OCI-LY7 (cell line): ENCODE measurements at regions not wholly inside any gene's neighbourhood (a gene's known extent, or its start where the extent isn't known, plus 50 kb on each side); places are given as distances from the start of the nearest gene placed in this dataset.
"Not testable (repeated sequence)": the region's sequence is repeated elsewhere in the genome, so short reads cannot be mapped to it uniquely, and the experiment has no call there.

ENCODE experiments used
- BruUV-seq: library from RNA; stranded (reverse); fragments of 400-500 nt; replicated peaks from 2 replicates; lab custom pipeline; 2021; lab: Mats Ljungman, UMichigan
- CTCF ChIA-PET: fragments of 300-600 bp; sonication (Branson Sonifier 250); formaldehyde crosslinking; loops from one replicate; lab custom pipeline; 2022; ENCODE audit warnings: antibody characterized with exemption; ENCODE audit not compliant: unreplicated experiment; lab: Charles Lee
- POLR2A ChIA-PET: fragments of 300-600 bp; sonication (Branson Sonifier 250); formaldehyde crosslinking; loops from one replicate; lab custom pipeline; 2022; ENCODE audit warnings: antibody characterized with exemption; lab: Charles Lee
- DNase-seq: peaks from one replicate; pipeline ENCODE4 v3.0.0-alpha.2; 2015; ENCODE audit warnings: low spot score
- H2AFZ ChIP-seq: fragments of 200-600 bp; sonication (generic), shearing (Covaris generic); 2 replicates; pipeline ENCODE4 v1.6.1; 2014; ENCODE audit warnings: mild to moderate bottlenecking, antibody characterized with exemption, low read length, moderate library complexity
- H3K27ac ChIP-seq: fragments of 200-600 bp; sonication (generic); 2 replicates; pipeline ENCODE4 v1.5.1; 2014; ENCODE audit warnings: mixed run types, low read depth, mild to moderate bottlenecking, moderate library complexity, low read length, inconsistent platforms; ENCODE audit not compliant: poor library complexity, severe bottlenecking
- H3K36me3 ChIP-seq: fragments of 200-600 bp; sonication (generic); 2 replicates; pipeline ENCODE4 v1.6.1; 2014; ENCODE audit warnings: mild to moderate bottlenecking, antibody characterized with exemption, low read length, moderate library complexity, mixed read lengths; ENCODE audit not compliant: insufficient read depth
- H3K4me1 ChIP-seq: fragments of 200-600 bp; sonication (generic); 2 replicates; pipeline ENCODE4 v1.5.1; 2014; ENCODE audit warnings: mild to moderate bottlenecking, low read length; ENCODE audit not compliant: insufficient read depth, poor library complexity, severe bottlenecking
- H3K4me2 ChIP-seq: fragments of 200-600 bp; sonication (generic); 2 replicates; pipeline ENCODE4 v1.6.1; 2014; ENCODE audit warnings: mild to moderate bottlenecking, low read length
- H3K4me3 ChIP-seq: fragments of 200-600 bp; sonication (generic); 2 replicates; pipeline ENCODE4 v1.5.1; 2014; ENCODE audit warnings: mild to moderate bottlenecking, low read depth, low read length; ENCODE audit not compliant: poor library complexity, severe bottlenecking
- H3K79me2 ChIP-seq: fragments of 200-600 bp; sonication (generic); 2 replicates; pipeline ENCODE4 v1.6.1; 2016; ENCODE audit warnings: low read depth, mild to moderate bottlenecking, low read length, moderate library complexity, mixed read lengths; ENCODE audit not compliant: insufficient read depth
- H3K9me2 ChIP-seq: fragments of 200-600 bp; sonication (generic); 2 replicates; pipeline ENCODE4 v1.6.1; 2016; ENCODE audit warnings: mild to moderate bottlenecking, low read length, mixed read lengths; ENCODE audit not compliant: insufficient read depth
- H3K9me3 ChIP-seq: fragments of 200-600 bp; sonication (generic); 2 replicates; pipeline ENCODE4 v1.6.1; 2014; ENCODE audit warnings: mild to moderate bottlenecking, mixed run types, low read length, mixed read lengths
- H4K20me1 ChIP-seq: fragments of 200-600 bp; sonication (generic); 2 replicates; pipeline ENCODE4 v1.6.1; 2014; ENCODE audit warnings: mild to moderate bottlenecking, antibody characterized with exemption, low read length, moderate library complexity, mixed read lengths; ENCODE audit not compliant: insufficient read depth
- CTCF ChIP-seq: fragments of 200-600 bp; sonication (generic); conservative IDR thresholded peaks from 2 replicates; pipeline ENCODE4 v1.5.1; 2014; ENCODE audit warnings: mild to moderate bottlenecking, antibody characterized with exemption, low read length, moderate library complexity, mixed read lengths
- EZH2phosphoT487 ChIP-seq: fragments of 200-600 bp; sonication (generic); IDR thresholded peaks from 2 replicates; pipeline ENCODE4 v1.6.1; 2018; ENCODE audit warnings: low read depth, borderline replicate concordance, mild to moderate bottlenecking, mixed run types, antibody characterized with exemption, low read length, moderate library complexity, mixed read lengths
- intact Hi-C: fragments of 100-400 bp; cut with micrococcal nuclease; formaldehyde crosslinking; loops from one replicate; pipeline ENCODE4 v1.10.0; 2022; ENCODE audit not compliant: unreplicated experiment

GRCh38 chr12:111261911-111262676 lies 106.8 kb downstream of the PHETA1 start:
- Histone ChIP-seq H3K4me2 (no peak overlapping the region), H3K9me2 (no peaks in the 10 kb centered on the region), H3K36me3 (no peaks in the 10 kb centered on the region), H2AFZ (no peak overlapping the region), H4K20me1 (no peaks in the 10 kb centered on the region), H3K79me2 (no peaks in the 10 kb centered on the region), H3K27ac (no peak overlapping the region), H3K4me1 (no peaks in the 10 kb centered on the region), H3K9me3 (no peaks in the 10 kb centered on the region), H3K4me3 (no peak overlapping the region)
- BruUV-seq: no TSS peak
- POLR2A ChIA-PET: interaction anchor here (0.6 kb wide), 2 partner anchors 218 to 253 kb away, joined by 3 read pairs; no protein-coding TSS in a partner anchor
- CTCF ChIA-PET: no interaction called here
- intact Hi-C loops: no loop called here
- TF ChIP-seq EZH2phosphoT487: no peak
- TF ChIP-seq CTCF: no peak
- no peak for DNase-seq

GRCh38 chr12:111260732-111261131 lies 108.2 kb downstream of the PHETA1 start:
- no peak for DNase-seq
- CTCF ChIA-PET: no interaction called here
- intact Hi-C loops: no loop called here
- H3K9me2 ChIP-seq: no peaks in the 10 kb centered on the region
- POLR2A ChIA-PET: no interaction called here
- H3K4me1 ChIP-seq: no peaks in the 10 kb centered on the region
- no peak overlapping the region for H3K27ac ChIP-seq
- H2AFZ ChIP-seq: no peak overlapping the region
- H3K9me3 ChIP-seq: no peaks in the 10 kb centered on the region
- H3K36me3 ChIP-seq: no peaks in the 10 kb centered on the region
- H3K4me3 ChIP-seq: no peak overlapping the region
- no peak overlapping the region for H3K4me2 ChIP-seq
- no peaks in the 10 kb centered on the region for H3K79me2 ChIP-seq
- H4K20me1 ChIP-seq: no peaks in the 10 kb centered on the region
- TF ChIP-seq EZH2phosphoT487: no peak
- TF ChIP-seq CTCF: no peak
- BruUV-seq: no TSS peak

- H3K27ac ChIP-seq: no peak overlapping the region
- H3K9me3 ChIP-seq: no peaks in the 10 kb centered on the region
- no peaks in the 10 kb centered on the region for H4K20me1 ChIP-seq
- no peak overlapping the region for H3K4me2 ChIP-seq
- no peak overlapping the region for H3K4me3 ChIP-seq
- intact Hi-C loops: no loop called here
- no peaks in the 10 kb centered on the region for H3K79me2 ChIP-seq
- H2AFZ ChIP-seq: no peak overlapping the region
- DNase-seq: no peak
- H3K9me2 ChIP-seq: no peaks in the 10 kb centered on the region
- TF ChIP-seq EZH2phosphoT487 (no peak), CTCF (no peak)
- ChIA-PET CTCF (no interaction called here), POLR2A (no interaction called here)
- no peaks in the 10 kb centered on the region for H3K4me1 ChIP-seq
- no TSS peak for BruUV-seq
- no peaks in the 10 kb centered on the region for H3K36me3 ChIP-seq
Observed at GRCh38 chr12:111259231-111259630, 109.7 kb downstream of the PHETA1 start.

GRCh38 chr12:111258081-111258480 lies 110.8 kb downstream of the PHETA1 start:
- H3K79me2 ChIP-seq, CTCF ChIA-PET, H3K9me2 ChIP-seq, H3K9me3 ChIP-seq, H2AFZ ChIP-seq, DNase-seq, H4K20me1 ChIP-seq, H3K4me3 ChIP-seq, H3K4me1 ChIP-seq, intact Hi-C loops, H3K27ac ChIP-seq, BruUV-seq, H3K4me2 ChIP-seq, H3K36me3 ChIP-seq: not testable (repeated sequence)
- POLR2A ChIA-PET: interaction anchor here (0.5 kb wide), 1 partner anchor 422 kb away, joined by 4 read pairs; no protein-coding TSS in a partner anchor
